K562 (cell line): ENCODE measurements at regions not wholly inside any gene's neighbourhood (a gene's known extent, or its start where the extent isn't known, plus 50 kb on each side); places are given as distances from the start of the nearest gene placed in this dataset.

Experiments
- ATAC-seq: fragments of 200-7000 bp; cut with Tn5 transposase; 3 replicates; pipeline ENCODE4 v1.9.1; 2020; ENCODE audit warnings: moderate library complexity
- BruUV-seq: library from RNA; stranded (reverse); fragments of 400-500 nt; replicated peaks from 2 replicates; lab custom pipeline; 2021; lab: Mats Ljungman, UMichigan
- CTCF ChIA-PET: fragments of 300-600 bp; formaldehyde crosslinking; extraction: SDS; loops from one replicate; lab custom pipeline; 2021; ENCODE audit warnings: low intra/inter-chr PET ratio; lab: Yijun Ruan, JAX
- POLR2A ChIA-PET: fragments of 300-600, 350-650 bp; sonication (Branson Sonifier 250); formaldehyde crosslinking; extraction: SDS; loops from one replicate; lab custom pipeline; 2021; ENCODE audit warnings: antibody characterized with exemption, inconsistent platforms; lab: Yijun Ruan, JAX
- DNase-seq, 4 experiments: peaks; one replicate each; pipeline versions ENCODE4 v3.0.0 to v3.0.0-alpha.2; 2011 to 2018; ENCODE audit warnings: low spot score in 3 of 4, mixed read lengths in 3 of 4; ENCODE audit errors: extremely low read depth in 1 of 4
- FAIRE-seq: peaks from 2 replicates; lab custom pipeline; 2011; peaks lifted over from hg19 to GRCh38; lab: Jason Lieb, UNC
- H2AFZ ChIP-seq: 2 replicates; pipeline ENCODE4 v1.6.0; 2011; ENCODE audit warnings: low read depth, low read length, control low read depth, inconsistent platforms
- H3K27ac ChIP-seq: fragments of 200-600 bp; 3 replicates; pipeline ENCODE4 v1.8.0; 2011; ENCODE audit warnings: low read depth, mild to moderate bottlenecking, control low read depth, inconsistent platforms, low read length, moderate library complexity, mixed read lengths; ENCODE audit errors: extremely low read depth
- H3K27me3 ChIP-seq, 2 experiments: fragments of 300-600 bp in 1 of 2; 2 replicates in 1 of 2; 3 replicates in 1 of 2; pipeline versions ENCODE4 v1.6.0 to v1.8.0; 2011; ENCODE audit warnings: inconsistent platforms in 2 of 2, low read length in 2 of 2, mild to moderate bottlenecking in 1 of 2, mixed read lengths in 1 of 2, moderate library complexity in 1 of 2; ENCODE audit not compliant: control insufficient read depth in 2 of 2, insufficient read depth in 2 of 2
- H3K36me3 ChIP-seq: fragments of 300-600 bp; 3 replicates; pipeline ENCODE4 v1.8.0; 2011; ENCODE audit warnings: mild to moderate bottlenecking, low read length, inconsistent platforms; ENCODE audit not compliant: control insufficient read depth, insufficient read depth
- H3K4me1 ChIP-seq, 2 experiments: fragments of 200-600 bp in 1 of 2; replicated peaks in 1 of 2; 2 replicates in 1 of 2; 3 replicates in 1 of 2; pipeline versions ENCODE4 v1.5.1 to v1.8.0; 2011; ENCODE audit warnings: inconsistent platforms in 2 of 2, low read length in 2 of 2, mild to moderate bottlenecking in 1 of 2, mixed read lengths in 1 of 2, moderate library complexity in 1 of 2; ENCODE audit not compliant: control insufficient read depth in 2 of 2, insufficient read depth in 2 of 2
- H3K4me2 ChIP-seq: 2 replicates; pipeline ENCODE4 v1.6.1; 2011; ENCODE audit warnings: low read length, control low read depth, inconsistent platforms, mixed read lengths; ENCODE audit not compliant: insufficient read depth
- H3K4me3 ChIP-seq: fragments of 200-600 bp; sonication (generic), shearing (Covaris generic); 2 replicates; pipeline ENCODE4 v1.5.1; 2016; ENCODE audit warnings: control low read depth, inconsistent platforms
- H3K79me2 ChIP-seq: fragments of 200-600 bp; 3 replicates; pipeline ENCODE4 v1.8.0; 2011; ENCODE audit warnings: low read length, inconsistent platforms; ENCODE audit not compliant: control insufficient read depth, insufficient read depth
- H3K9ac ChIP-seq, 2 experiments: 2 replicates each; pipeline versions ENCODE4 v1.6.0 to v1.6.1; 2011; ENCODE audit warnings: low read depth in 2 of 2, low read length in 2 of 2, control low read depth in 1 of 2, inconsistent platforms in 1 of 2, mild to moderate bottlenecking in 1 of 2, mixed read lengths in 1 of 2; ENCODE audit not compliant: insufficient read depth in 1 of 2
- H3K9me1 ChIP-seq: one replicate; pipeline ENCODE4 v1.6.0; 2011; ENCODE audit warnings: inconsistent platforms, mild to moderate bottlenecking, low read length, moderate library complexity; ENCODE audit not compliant: control insufficient read depth, insufficient read depth
- H3K9me3 ChIP-seq: replicated peaks from 2 replicates; pipeline ENCODE4 v1.5.1; 2011; ENCODE audit warnings: low read depth, low read length, inconsistent platforms; ENCODE audit not compliant: control insufficient read depth, insufficient read depth
- H4K20me1 ChIP-seq: replicated peaks from 2 replicates; pipeline ENCODE4 v1.6.1; 2011; ENCODE audit warnings: low read length, inconsistent platforms, mixed read lengths; ENCODE audit not compliant: control insufficient read depth, insufficient read depth
- ELF1 ChIP-seq: fragments of 200-800 bp; sonication (Bioruptor generic); IDR thresholded peaks from 2 replicates; pipeline ENCODE4 v1.6.1; 2016; ENCODE audit warnings: missing genetic modification characterization, missing compliant biosample characterization
- HEY1 ChIP-seq: fragments of 250-450 bp; sonication (Bioruptor Pico); IDR thresholded peaks from 2 replicates; pipeline ENCODE4 v1.5.0; 2020; ENCODE audit warnings: mild to moderate bottlenecking, moderate library complexity, borderline replicate concordance
- KDM5B ChIP-seq: fragments of 200-600 bp; sonication (generic); IDR thresholded peaks from 2 replicates; pipeline ENCODE4 v1.6.1; 2012; ENCODE audit warnings: low read depth, mild to moderate bottlenecking, moderate library complexity, low read length, control low read depth, inconsistent platforms; ENCODE audit not compliant: insufficient replicate concordance
- PRMT5 ChIP-seq: sonication (generic); formaldehyde crosslinking; IDR thresholded peaks from 2 replicates; pipeline ENCODE4 v1.5.0; 2020; ENCODE audit warnings: missing genetic modification reagents
- SMAD4 ChIP-seq: fragments of 250-450 bp; sonication (Bioruptor Pico); conservative IDR thresholded peaks from 2 replicates; pipeline ENCODE4 v1.8.0; 2021; ENCODE audit warnings: inconsistent platforms, mild to moderate bottlenecking, moderate library complexity
- WGBS: fragments of 100-300 bp; shearing (Covaris generic); methylation state at CpG from one replicate; pipeline ENCODE4 v1.1.6; 2016; ENCODE audit warnings: low coverage, mixed read lengths; ENCODE audit not compliant: insufficient coverage; ENCODE audit errors: missing lambda C conversion rate; 5-methylcytosine and 5-hydroxymethylcytosine counted together
- in situ Hi-C: fragments of 300-500 bp; cut with MboI; formaldehyde crosslinking; loops from 4 replicates; pipeline ENCODE4 v1.15.0; 2018; ENCODE audit warnings: inconsistent platforms, mixed read lengths
- intact Hi-C: fragments of 100-400 bp; cut with micrococcal nuclease; formaldehyde crosslinking; loops from 2 replicates; pipeline ENCODE4 v1.14.2; 2022
- TF ChIP-seq, protein P1 (sequence below): sonication (generic); formaldehyde crosslinking; IDR thresholded peaks from 2 replicates; pipeline ENCODE4 v1.8.1; 2023; ENCODE audit warnings: missing genetic modification reagents, mild to moderate bottlenecking, borderline replicate concordance
- TF ChIP-seq, protein P2 (sequence below): sonication (generic); formaldehyde crosslinking; IDR thresholded peaks from 2 replicates; pipeline ENCODE4 v1.8.1; 2023; ENCODE audit warnings: mild to moderate bottlenecking, missing genetic modification reagents

DNA sequence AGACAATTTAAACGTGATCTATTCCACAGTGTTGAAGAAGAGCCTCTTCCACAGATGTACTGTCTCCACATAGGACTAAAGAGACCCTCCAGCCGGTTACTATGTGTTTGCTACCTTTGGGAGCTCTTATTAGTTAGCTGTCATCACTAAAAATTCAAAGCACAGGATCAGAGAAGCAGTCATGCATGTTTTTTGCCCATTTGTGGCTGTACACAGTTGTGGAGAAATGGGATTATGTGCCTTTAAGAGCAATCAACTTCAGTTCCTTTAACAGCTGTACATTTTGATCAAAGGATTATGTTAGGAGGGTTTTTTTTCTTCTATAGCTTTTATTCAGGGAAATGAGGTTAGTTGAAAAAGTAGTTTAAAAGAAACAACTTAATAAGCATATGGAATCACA lies 149.0 kb upstream of the SPOCK3 start:
- no peak overlapping the region for H3K4me3 ChIP-seq
- no peaks in the 10 kb centered on the region for H4K20me1 ChIP-seq
- FAIRE-seq (no peak), DNase-seq (no peak), ATAC-seq (no peak)
- BruUV-seq, result no TSS peak
- in situ Hi-C loops, result no loop called here
- no peak overlapping the region for H3K9ac ChIP-seq
- 0% methylated on average over 2 of the region's 2 CpGs for WGBS
- no peaks in the 10 kb centered on the region for H3K79me2 ChIP-seq
- TF ChIP-seq ELF1, result no peak
- TF ChIP-seq, protein P1, sequence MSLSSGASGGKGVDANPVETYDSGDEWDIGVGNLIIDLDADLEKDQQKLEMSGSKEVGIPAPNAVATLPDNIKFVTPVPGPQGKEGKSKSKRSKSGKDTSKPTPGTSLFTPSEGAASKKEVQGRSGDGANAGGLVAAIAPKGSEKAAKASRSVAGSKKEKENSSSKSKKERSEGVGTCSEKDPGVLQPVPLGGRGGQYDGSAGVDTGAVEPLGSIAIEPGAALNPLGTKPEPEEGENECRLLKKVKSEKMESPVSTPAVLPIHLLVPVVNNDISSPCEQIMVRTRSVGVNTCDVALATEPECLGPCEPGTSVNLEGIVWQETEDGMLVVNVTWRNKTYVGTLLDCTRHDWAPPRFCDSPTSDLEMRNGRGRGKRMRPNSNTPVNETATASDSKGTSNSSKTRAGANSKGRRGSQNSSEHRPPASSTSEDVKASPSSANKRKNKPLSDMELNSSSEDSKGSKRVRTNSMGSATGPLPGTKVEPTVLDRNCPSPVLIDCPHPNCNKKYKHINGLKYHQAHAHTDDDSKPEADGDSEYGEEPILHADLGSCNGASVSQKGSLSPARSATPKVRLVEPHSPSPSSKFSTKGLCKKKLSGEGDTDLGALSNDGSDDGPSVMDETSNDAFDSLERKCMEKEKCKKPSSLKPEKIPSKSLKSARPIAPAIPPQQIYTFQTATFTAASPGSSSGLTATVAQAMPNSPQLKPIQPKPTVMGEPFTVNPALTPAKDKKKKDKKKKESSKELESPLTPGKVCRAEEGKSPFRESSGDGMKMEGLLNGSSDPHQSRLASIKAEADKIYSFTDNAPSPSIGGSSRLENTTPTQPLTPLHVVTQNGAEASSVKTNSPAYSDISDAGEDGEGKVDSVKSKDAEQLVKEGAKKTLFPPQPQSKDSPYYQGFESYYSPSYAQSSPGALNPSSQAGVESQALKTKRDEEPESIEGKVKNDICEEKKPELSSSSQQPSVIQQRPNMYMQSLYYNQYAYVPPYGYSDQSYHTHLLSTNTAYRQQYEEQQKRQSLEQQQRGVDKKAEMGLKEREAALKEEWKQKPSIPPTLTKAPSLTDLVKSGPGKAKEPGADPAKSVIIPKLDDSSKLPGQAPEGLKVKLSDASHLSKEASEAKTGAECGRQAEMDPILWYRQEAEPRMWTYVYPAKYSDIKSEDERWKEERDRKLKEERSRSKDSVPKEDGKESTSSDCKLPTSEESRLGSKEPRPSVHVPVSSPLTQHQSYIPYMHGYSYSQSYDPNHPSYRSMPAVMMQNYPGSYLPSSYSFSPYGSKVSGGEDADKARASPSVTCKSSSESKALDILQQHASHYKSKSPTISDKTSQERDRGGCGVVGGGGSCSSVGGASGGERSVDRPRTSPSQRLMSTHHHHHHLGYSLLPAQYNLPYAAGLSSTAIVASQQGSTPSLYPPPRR, result no peak
- TF ChIP-seq SMAD4, result no peak
- TF ChIP-seq, protein P2, sequence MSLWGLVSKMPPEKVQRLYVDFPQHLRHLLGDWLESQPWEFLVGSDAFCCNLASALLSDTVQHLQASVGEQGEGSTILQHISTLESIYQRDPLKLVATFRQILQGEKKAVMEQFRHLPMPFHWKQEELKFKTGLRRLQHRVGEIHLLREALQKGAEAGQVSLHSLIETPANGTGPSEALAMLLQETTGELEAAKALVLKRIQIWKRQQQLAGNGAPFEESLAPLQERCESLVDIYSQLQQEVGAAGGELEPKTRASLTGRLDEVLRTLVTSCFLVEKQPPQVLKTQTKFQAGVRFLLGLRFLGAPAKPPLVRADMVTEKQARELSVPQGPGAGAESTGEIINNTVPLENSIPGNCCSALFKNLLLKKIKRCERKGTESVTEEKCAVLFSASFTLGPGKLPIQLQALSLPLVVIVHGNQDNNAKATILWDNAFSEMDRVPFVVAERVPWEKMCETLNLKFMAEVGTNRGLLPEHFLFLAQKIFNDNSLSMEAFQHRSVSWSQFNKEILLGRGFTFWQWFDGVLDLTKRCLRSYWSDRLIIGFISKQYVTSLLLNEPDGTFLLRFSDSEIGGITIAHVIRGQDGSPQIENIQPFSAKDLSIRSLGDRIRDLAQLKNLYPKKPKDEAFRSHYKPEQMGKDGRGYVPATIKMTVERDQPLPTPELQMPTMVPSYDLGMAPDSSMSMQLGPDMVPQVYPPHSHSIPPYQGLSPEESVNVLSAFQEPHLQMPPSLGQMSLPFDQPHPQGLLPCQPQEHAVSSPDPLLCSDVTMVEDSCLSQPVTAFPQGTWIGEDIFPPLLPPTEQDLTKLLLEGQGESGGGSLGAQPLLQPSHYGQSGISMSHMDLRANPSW (CRISPR knock-in tag), result no peak
- no peak for TF ChIP-seq PRMT5 (CRISPR knock-in tag)
- no peak for TF ChIP-seq KDM5B
- no peak for TF ChIP-seq HEY1 (CRISPR knock-in tag)
- H3K4me2 ChIP-seq, result no peak overlapping the region
- ChIA-PET POLR2A (no interaction called here), CTCF (no interaction called here)
- H3K4me1 ChIP-seq, result no peaks in the 10 kb centered on the region
- H3K27ac ChIP-seq, result no peak overlapping the region
- no peaks in the 10 kb centered on the region for H3K27me3 ChIP-seq
- no peaks in the 10 kb centered on the region; the same call in 1 of the 2 replicates for H3K9me3 ChIP-seq
- no peaks in the 10 kb centered on the region for H3K36me3 ChIP-seq
- intact Hi-C loops, result no loop called here
- H3K9me1 ChIP-seq, result no peaks in the 10 kb centered on the region
- H2AFZ ChIP-seq, result no peak overlapping the region
